CD4-positive, alpha-beta T cell treated with Interleukin-1 beta for 1 hour (primary cell): ENCODE measurements at regions not wholly inside any gene's neighbourhood (a gene's known extent, or its start where the extent isn't known, plus 50 kb on each side); places are given as distances from the start of the nearest gene placed in this dataset.
"Not testable (repeated sequence)": the region's sequence is repeated elsewhere in the genome, so short reads cannot be mapped to it uniquely, and the experiment has no call there.

ENCODE experiments used
- DNase-seq, 2 donors: peaks; one replicate each; pipeline ENCODE4 v3.0.0-alpha.2; 2020 to 2022

- no peak for DNase-seq
These were observed 725.1 kb upstream of the FRG1 start for GRCh38 chr4:189215574-189215973.

GRCh38 chr4:189221691-189222090 lies 719.0 kb upstream of the FRG1 start:
- DNase-seq = no peak

DNA sequence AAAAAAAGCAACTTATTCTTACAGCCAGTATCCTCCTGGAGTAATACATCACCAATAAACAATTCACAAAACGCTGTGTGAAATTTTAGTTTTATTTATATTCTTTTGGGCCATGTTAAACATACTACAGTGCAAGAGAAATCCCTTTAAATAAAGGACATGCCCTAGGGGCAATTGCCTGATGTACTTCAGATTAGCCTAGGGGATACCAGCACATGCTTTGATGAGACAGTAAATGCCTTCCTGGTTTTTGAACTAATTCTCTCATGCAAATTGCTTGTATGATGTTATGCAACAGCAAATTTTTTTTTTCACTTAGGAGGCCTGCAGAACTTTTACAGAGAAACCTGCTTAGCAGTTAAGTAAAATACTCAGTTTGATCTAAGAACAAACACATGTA lies 711.9 kb upstream of the FRG1 start:
- no peak for DNase-seq

DNA sequence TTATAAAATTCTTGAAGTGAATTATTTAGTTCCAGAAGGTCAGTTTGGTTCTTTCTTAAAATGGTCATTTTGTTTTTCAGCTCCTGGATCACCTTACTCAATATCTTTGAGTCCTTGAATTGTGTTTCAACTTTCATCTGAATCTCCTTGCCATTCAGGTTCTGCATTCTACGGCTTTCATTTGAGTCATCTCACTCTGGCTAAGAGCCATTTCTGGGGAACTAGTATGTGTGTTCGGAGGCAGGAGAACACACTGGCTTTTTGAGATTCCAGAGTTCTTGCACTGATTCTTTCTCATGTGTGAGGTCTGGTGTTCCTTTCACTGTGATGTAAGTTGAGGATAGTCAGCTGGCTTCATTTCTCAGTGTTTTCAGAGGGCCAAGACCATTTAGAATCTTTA lies 708.4 kb upstream of the FRG1 start:
- no peak for DNase-seq

- DNase-seq = peak in 1 of 2 donors; percentile 2
These were observed 706.9 kb upstream of the FRG1 start for GRCh38 chr4:189233754-189234153.

- DNase-seq = not testable (repeated sequence)
These were observed 705.7 kb upstream of the FRG1 start for GRCh38 chr4:189234948-189235347.

GRCh38 chr4:189235599-189235998 lies 705.1 kb upstream of the FRG1 start:
- DNase-seq = no peak

GRCh38 chr4:189236321-189236720 lies 704.4 kb upstream of the FRG1 start:
- not testable (repeated sequence) for DNase-seq

- no peak for DNase-seq
These were observed 703.3 kb upstream of the FRG1 start for GRCh38 chr4:189237340-189237739.

DNA sequence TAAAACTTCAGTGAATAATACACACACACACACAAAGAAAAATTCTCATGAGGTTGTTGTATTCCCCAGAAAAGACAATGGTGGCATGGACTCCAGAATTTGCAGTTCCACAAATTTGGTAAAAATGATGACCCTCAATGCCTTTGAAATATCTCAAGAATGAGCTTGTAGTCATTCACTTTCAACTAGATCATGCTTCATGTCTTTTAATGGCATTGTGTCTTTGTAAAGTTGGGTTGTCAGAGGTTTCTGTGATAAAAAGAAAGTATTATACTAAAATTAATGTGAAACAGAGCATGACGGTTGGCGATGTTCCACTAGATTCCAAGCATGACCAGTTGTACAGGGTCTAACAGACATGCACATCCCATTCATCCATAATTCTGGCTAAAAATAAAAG lies 685.0 kb upstream of the FRG1 start:
- no peak for DNase-seq

GRCh38 chr4:189261475-189261874 lies 679.2 kb upstream of the FRG1 start:
- DNase-seq = no peak

- no peak for DNase-seq
These were observed 675.2 kb upstream of the FRG1 start for GRCh38 chr4:189265515-189265914.

DNA sequence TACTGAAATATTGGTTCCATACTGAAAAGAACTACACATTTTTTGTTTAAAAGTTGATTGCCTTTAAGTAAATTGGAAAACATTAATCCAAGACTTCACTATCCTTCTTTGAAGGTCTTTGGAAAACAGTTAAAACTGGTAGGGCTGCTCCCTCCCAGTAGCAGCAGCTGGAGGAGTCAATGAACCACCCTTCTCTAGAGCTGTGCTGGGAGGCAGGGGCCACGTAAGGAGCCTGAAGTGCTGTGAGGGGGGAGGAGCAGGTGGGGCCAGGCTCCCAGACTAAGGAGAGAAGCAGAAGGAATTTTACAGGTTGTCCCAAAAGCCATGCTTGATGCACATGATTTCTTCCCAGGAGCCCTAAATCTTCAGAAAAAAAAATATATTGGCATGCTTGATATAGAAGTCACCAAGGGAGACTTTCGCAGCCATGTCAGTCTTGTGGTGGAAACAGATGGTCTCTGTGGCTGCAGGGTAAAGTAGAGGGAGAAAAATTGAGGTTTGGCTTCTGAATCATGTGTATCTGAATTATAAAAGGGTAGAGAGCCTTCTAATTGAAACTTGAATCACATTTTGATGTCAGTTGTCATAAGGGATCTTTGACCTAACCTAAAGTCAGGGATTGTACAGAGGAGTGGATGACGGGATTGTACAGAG lies 673.2 kb upstream of the FRG1 start:
- DNase-seq = no peak

DNA sequence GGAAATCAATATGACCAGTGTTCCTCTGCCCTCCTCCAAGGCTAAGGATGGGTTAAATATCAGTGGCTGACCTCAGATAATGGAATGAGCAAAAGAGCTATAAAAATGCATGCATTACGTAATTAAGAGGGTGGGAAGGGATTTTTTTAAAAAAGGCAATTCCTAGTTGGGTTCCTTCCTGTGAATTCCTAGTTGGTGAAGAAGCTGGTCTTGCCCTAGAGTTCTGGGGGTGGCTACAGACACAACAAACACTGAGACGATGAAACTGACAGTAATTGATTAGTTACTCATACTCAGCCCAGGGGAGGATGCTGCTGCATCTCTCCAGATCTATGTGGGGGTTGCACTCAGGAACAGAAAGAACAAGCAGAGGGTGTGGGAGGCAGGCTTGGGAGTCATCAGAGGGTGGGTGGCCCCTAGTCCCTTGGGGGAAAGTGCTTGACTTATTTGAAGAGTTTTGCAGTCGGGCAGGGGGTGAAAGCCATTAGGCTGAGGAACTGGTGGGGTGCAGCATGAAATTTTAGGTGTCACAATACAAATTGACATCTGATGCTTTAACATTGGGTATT lies 662.0 kb upstream of the FRG1 start:
- DNase-seq = no peak

DNA sequence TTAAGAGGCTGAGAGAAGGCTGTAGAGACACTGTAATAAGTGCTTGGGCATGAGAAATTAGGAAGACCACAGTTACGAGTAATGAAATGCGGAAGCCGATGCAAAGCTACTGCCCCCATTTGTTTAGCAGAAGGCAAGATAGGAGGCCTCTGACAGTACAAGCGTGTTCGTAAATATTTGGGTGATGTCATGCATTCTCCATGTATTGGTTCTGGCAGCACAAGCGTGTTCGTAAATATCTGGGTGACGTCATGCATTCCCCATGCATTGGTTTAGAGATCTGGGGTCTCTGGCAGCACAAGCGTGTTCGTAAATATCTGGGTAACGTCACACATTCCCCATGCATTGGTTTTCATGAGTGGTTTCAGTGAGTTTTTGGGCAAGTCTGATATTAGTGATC lies 661.5 kb upstream of the FRG1 start:
- DNase-seq = no peak

GRCh38 chr4:189285377-189285776 lies 655.3 kb upstream of the FRG1 start:
- DNase-seq = no peak

- DNase-seq = no peak
These were observed 648.7 kb upstream of the FRG1 start for GRCh38 chr4:189291939-189292338.

DNA sequence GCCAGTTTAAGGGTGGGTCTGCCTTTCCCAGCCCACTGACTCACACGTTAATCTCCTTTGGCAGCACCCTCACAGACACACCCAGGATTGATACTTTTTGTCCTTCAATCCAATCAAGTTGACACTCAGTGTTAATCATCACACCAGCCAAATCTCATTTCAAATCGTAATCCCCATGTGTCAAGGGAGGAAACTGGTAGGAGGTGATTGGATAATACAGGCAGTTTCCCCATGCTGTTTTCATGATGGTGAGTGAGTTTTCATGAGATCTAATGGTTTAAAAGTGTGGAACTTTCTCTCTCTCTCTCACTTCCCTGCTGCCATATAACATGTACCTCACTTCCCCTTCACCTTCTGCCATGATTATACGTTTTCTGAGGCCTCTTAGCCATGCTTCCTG lies 647.2 kb upstream of the FRG1 start:
- no peak for DNase-seq

DNA sequence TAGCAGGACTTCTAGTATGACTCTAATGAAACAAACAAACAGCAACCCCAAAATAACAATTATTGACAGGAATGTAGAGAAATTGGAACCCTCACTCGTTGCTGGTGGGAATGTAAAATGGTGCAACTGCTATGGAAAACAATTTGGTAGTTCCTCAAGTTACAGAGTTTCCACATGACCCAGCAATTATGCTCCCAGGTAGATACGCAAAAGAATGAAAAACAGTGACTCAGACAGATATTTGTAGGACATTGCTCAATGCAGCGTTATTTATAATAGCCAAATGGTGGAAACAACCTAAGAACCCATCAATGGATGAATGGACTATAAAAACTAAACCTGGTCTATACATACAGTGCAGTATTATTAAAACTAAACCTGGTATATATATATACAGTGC lies 646.1 kb upstream of the FRG1 start:
- no peak for DNase-seq

- no peak for DNase-seq
These were observed 641.0 kb upstream of the FRG1 start for GRCh38 chr4:189299706-189300105.

GRCh38 chr4:189301692-189302091 lies 639.0 kb upstream of the FRG1 start:
- DNase-seq = no peak

- DNase-seq = no peak
These were observed 638.0 kb upstream of the FRG1 start for GRCh38 chr4:189302719-189303118.

DNA sequence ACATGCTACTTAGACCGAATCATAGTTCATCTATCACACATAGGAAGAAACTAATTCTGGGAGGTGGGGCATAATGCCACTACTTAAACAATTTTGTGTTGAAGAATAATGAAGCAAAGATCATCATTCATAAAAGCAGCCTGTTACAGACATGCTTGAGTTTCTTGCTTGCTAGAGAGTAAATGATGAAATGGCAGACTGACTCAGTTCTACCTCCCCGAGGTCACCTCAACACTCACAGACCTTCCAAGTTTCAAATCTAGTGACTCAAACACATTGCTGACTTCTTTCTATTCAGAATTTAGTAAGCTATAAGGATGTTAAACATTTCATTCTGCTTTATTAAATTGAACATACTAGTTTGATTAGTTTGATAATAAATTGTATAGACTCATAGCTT lies 636.5 kb upstream of the FRG1 start:
- no peak for DNase-seq

DNA sequence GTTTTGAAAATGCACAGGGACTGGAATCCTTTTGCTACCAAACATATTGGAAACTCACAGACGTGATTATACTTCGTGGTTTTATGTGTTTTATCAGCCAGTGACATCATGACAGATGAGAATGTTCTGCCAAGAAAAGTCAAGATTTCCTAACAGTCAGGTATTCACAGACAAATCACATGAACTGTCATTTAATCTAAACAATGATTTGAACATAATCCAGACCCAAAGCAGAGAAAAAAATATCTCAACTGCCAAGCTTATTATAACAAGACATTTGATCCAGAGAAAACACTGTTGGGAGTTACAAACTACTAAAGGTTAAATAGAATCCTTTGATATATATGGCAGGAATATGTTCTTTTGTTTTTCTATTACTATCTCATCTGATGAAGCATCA lies 635.9 kb upstream of the FRG1 start:
- DNase-seq = no peak

- no peak for DNase-seq
These were observed 635.2 kb upstream of the FRG1 start for GRCh38 chr4:189305500-189305899.
